ENCODE measurements at regions not wholly inside any gene's neighbourhood (a gene's known extent, or its start where the extent isn't known, plus 50 kb on each side); places are given as distances from the start of the nearest gene placed in this dataset.

GRCh38 chr4:176498617-176499256 is 179.0 kb downstream of the SPCS3 start:
- ATAC-seq (ENCODE audit: insufficient number of reproducible peaks, low FRiP score, low read depth) (no peak), DNase-seq (ENCODE audit: low spot score) (no peak)
- Histone ChIP-seq H3K36me3 (no peaks in the 10 kb centered on the region), H3K4me1 (ENCODE audit: control insufficient read depth in 1 of 2, low read depth in 2 of 2) (no peaks in the 10 kb centered on the region), H3K27ac (no peak overlapping the region), H3K9me3 (no peaks in the 10 kb centered on the region), H3K4me3 (no peak overlapping the region), H3K27me3 (replicated peaks; ENCODE audit: insufficient read depth) (no peaks in the 10 kb centered on the region)
- TF ChIP-seq, protein P1, sequence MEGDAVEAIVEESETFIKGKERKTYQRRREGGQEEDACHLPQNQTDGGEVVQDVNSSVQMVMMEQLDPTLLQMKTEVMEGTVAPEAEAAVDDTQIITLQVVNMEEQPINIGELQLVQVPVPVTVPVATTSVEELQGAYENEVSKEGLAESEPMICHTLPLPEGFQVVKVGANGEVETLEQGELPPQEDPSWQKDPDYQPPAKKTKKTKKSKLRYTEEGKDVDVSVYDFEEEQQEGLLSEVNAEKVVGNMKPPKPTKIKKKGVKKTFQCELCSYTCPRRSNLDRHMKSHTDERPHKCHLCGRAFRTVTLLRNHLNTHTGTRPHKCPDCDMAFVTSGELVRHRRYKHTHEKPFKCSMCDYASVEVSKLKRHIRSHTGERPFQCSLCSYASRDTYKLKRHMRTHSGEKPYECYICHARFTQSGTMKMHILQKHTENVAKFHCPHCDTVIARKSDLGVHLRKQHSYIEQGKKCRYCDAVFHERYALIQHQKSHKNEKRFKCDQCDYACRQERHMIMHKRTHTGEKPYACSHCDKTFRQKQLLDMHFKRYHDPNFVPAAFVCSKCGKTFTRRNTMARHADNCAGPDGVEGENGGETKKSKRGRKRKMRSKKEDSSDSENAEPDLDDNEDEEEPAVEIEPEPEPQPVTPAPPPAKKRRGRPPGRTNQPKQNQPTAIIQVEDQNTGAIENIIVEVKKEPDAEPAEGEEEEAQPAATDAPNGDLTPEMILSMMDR (IDR thresholded peaks at IDR 0.05), result no peak

DNA sequence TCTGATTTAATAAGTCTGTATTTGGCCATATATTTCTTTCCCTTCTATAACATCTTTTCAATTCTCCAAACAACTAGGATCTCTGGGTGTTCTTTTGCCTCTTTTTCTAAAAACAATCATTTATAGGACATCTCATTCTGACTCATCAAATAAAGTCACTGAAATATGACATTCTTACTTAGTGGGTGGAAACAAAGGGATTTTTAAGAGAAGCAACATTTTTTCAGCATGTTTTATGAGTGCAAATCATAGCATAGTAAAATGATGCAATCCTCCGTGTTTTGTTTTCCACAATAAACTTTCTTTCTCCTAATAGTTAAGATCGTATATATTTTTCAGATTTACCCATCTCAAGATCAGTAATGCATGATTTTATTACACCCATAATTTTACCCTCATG is 179.8 kb downstream of the SPCS3 start:
- Histone ChIP-seq H3K9me3 (no peaks in the 10 kb centered on the region), H3K27ac (no peak overlapping the region), H3K4me1 (ENCODE audit: control insufficient read depth in 1 of 2, low read depth in 2 of 2) (no peaks in the 10 kb centered on the region), H3K36me3 (no peaks in the 10 kb centered on the region), H3K4me3 (no peak overlapping the region), H3K27me3 (replicated peaks; ENCODE audit: insufficient read depth) (no peaks in the 10 kb centered on the region)
- ATAC-seq (ENCODE audit: insufficient number of reproducible peaks, low FRiP score, low read depth) (no peak), DNase-seq (ENCODE audit: low spot score) (no peak)
- TF ChIP-seq, protein P1 (IDR thresholded peaks at IDR 0.05), result no peak

DNA sequence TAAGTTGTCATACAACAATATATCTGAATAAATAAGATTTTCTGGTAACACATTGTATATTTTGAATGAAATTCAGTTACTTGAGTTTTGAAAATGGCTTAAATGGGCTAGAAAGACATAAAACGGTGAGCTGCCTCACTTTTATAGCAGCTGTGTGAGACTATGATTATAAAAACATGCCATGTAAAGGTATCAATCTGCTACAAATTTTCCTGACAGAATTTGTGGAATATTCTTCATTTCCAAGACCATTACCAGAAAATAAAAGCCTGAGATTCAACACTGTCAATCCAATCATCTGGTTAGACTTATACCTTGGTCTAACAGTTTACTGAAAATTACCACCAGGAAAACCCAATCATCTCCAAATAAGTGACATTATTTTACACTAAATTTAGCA is 181.1 kb downstream of the SPCS3 start:
- ATAC-seq (ENCODE audit: insufficient number of reproducible peaks, low FRiP score, low read depth) (no peak), DNase-seq (ENCODE audit: low spot score) (no peak)
- H3K36me3 ChIP-seq, result no peaks in the 10 kb centered on the region
- no peak overlapping the region for H3K27ac ChIP-seq
- H3K9me3 ChIP-seq, result no peaks in the 10 kb centered on the region
- TF ChIP-seq, protein P1 (IDR thresholded peaks at IDR 0.05), result no peak
- H3K27me3 ChIP-seq (replicated peaks; ENCODE audit: insufficient read depth), result no peaks in the 10 kb centered on the region
- H3K4me3 ChIP-seq, result no peak overlapping the region
- no peaks in the 10 kb centered on the region for H3K4me1 ChIP-seq (ENCODE audit: control insufficient read depth in 1 of 2, low read depth in 2 of 2)

DNA sequence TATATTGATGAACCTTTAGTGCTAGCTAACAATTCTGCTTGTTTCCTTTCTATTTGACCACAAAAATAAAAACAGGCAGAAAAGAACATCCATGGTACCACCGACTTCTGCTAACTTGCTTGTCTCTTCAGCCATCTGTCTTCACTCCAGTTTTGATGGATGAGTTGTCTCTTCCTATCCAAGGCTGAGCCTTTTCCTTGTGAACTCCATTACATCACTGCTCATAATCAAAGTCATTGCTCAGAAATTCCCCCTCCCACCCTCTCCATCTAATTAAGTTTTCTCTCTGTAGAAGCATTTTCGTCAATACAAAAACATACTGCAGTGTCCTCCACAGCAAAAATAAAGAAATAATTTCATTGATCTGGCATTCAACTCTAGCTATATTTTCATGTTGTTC is 184.4 kb downstream of the SPCS3 start:
- DNase-seq (ENCODE audit: low spot score) (no peak), ATAC-seq (ENCODE audit: insufficient number of reproducible peaks, low FRiP score, low read depth) (no peak)
- Histone ChIP-seq H3K9me3 (no peaks in the 10 kb centered on the region), H3K36me3 (no peaks in the 10 kb centered on the region), H3K4me3 (no peak overlapping the region), H3K27ac (no peak overlapping the region), H3K4me1 (ENCODE audit: control insufficient read depth in 1 of 2, low read depth in 2 of 2) (no peaks in the 10 kb centered on the region), H3K27me3 (replicated peaks; ENCODE audit: insufficient read depth) (no peaks in the 10 kb centered on the region)
- TF ChIP-seq, protein P1 (IDR thresholded peaks at IDR 0.05), result no peak

- H3K4me1 ChIP-seq (ENCODE audit: control insufficient read depth in 1 of 2, low read depth in 2 of 2), result no peaks in the 10 kb centered on the region
- no peaks in the 10 kb centered on the region for H3K27me3 ChIP-seq (replicated peaks; ENCODE audit: insufficient read depth)
- DNase-seq (ENCODE audit: low spot score) (no peak), ATAC-seq (ENCODE audit: insufficient number of reproducible peaks, low FRiP score, low read depth) (no peak)
- no peaks in the 10 kb centered on the region for H3K9me3 ChIP-seq
- no peaks in the 10 kb centered on the region for H3K36me3 ChIP-seq
- no peak overlapping the region for H3K4me3 ChIP-seq
- no peak overlapping the region for H3K27ac ChIP-seq
- TF ChIP-seq, protein P1 (IDR thresholded peaks at IDR 0.05), result no peak
Observed at GRCh38 chr4:176507845-176508533, 188.2 kb downstream of the SPCS3 start.
